NCI-H2107 (cell line): ENCODE measurements at regions not wholly inside any gene's neighbourhood (a gene's known extent, or its start where the extent isn't known, plus 50 kb on each side); places are given as distances from the start of the nearest gene placed in this dataset.

Source experiments
- DNase-seq: peaks from one replicate; lab custom pipeline; 2025; lab: John Stamatoyannopoulos, UW

GRCh38 chr2:118239284-118239683, 151.0 kb downstream of the INSIG2 start:
- DNase-seq: no peak

- no peak for DNase-seq
Measured at GRCh38 chr2:118237451-118237850, 149.2 kb downstream of the INSIG2 start.

GRCh38 chr2:118232796-118233195, 144.5 kb downstream of the INSIG2 start:
- DNase-seq: no peak

- DNase-seq: no peak
Measured at GRCh38 chr2:118232391-118232790, 144.1 kb downstream of the INSIG2 start.

GRCh38 chr2:118231759-118232158, 143.5 kb downstream of the INSIG2 start:
- DNase-seq: no peak

GRCh38 chr2:118227698-118228508, 139.6 kb downstream of the INSIG2 start:
- no peak for DNase-seq

GRCh38 chr2:118225666-118226065, 137.4 kb downstream of the INSIG2 start:
- no peak for DNase-seq

- no peak for DNase-seq
Measured at GRCh38 chr2:118224895-118225311, 136.6 kb downstream of the INSIG2 start.

GRCh38 chr2:118223992-118224894, 136.0 kb downstream of the INSIG2 start:
- no peak for DNase-seq

- no peak for DNase-seq
Measured at GRCh38 chr2:118223511-118223991, 135.3 kb downstream of the INSIG2 start.

GRCh38 chr2:118222672-118223421, 134.6 kb downstream of the INSIG2 start:
- DNase-seq: no peak

GRCh38 chr2:118222273-118222594, 134.0 kb downstream of the INSIG2 start:
- no peak for DNase-seq

- peak; percentile 5 for DNase-seq
Measured at GRCh38 chr2:118221536-118222272, 133.4 kb downstream of the INSIG2 start.

- DNase-seq: no peak
Measured at GRCh38 chr2:118219611-118220010, 131.3 kb downstream of the INSIG2 start.

GRCh38 chr2:118216224-118216623, 128.0 kb downstream of the INSIG2 start:
- no peak for DNase-seq

- DNase-seq: no peak
Measured at GRCh38 chr2:118209727-118210126, 121.5 kb downstream of the INSIG2 start.

GRCh38 chr2:118207889-118208288, 119.6 kb downstream of the INSIG2 start:
- DNase-seq: no peak

GRCh38 chr2:118202707-118203303, 114.5 kb downstream of the INSIG2 start:
- no peak for DNase-seq

GRCh38 chr2:118198268-118198667, 110.0 kb downstream of the INSIG2 start:
- DNase-seq: no peak

- DNase-seq: no peak
Measured at GRCh38 chr2:118197011-118197675, 108.9 kb downstream of the INSIG2 start.

- DNase-seq: no peak
Measured at GRCh38 chr2:118190474-118190873, 102.2 kb downstream of the INSIG2 start.
